ENCODE measurements at regions not wholly inside any gene's neighbourhood (a gene's known extent, or its start where the extent isn't known, plus 50 kb on each side); places are given as distances from the start of the nearest gene placed in this dataset.

DNA sequence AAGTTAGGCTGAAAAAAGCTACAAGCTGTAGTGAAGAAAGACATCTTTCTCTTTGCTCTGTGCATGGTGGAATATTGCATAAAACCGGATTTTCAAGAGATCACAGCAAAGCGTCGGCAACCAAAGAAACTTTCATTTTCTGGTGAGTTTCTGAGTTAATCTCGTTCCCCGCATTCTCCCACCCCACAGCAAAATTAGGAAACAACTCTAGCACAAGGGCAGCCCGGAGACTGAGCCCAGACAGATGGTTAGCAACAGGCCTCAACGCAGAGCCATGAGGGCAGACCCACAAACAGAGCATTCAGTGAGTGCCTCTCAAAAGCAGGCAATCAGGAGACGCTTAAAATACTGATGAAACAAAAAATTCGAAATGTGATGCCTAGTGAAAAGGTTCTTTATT is 396.1 kb upstream of the KLF6 start:
- H3K4me1 ChIP-seq, result peaks cover 0 to 17% (median 6%) of the 10 kb centered on the region in 6 donors
- H3K36me3 ChIP-seq, result no peaks in the 10 kb centered on the region
- no peaks in the 10 kb centered on the region for H3K27me3 ChIP-seq (replicated peaks in 1 of 7)
- H3K4me3 ChIP-seq, result no peak overlapping the region
- WGBS, 5 donors, result 84 to 95% (median 88%) methylated on average over 9 of the region's 9 CpGs
- peak overlapping the region in 2 of 8 donors; percentile 6 to 30 for H3K27ac ChIP-seq
- no peak for TF ChIP-seq POLR2A (IDR thresholded peaks at IDR 0.05)
- TF ChIP-seq POLR2AphosphoS5 (IDR thresholded peaks at IDR 0.05), result no peak
- TF ChIP-seq, protein P1, sequence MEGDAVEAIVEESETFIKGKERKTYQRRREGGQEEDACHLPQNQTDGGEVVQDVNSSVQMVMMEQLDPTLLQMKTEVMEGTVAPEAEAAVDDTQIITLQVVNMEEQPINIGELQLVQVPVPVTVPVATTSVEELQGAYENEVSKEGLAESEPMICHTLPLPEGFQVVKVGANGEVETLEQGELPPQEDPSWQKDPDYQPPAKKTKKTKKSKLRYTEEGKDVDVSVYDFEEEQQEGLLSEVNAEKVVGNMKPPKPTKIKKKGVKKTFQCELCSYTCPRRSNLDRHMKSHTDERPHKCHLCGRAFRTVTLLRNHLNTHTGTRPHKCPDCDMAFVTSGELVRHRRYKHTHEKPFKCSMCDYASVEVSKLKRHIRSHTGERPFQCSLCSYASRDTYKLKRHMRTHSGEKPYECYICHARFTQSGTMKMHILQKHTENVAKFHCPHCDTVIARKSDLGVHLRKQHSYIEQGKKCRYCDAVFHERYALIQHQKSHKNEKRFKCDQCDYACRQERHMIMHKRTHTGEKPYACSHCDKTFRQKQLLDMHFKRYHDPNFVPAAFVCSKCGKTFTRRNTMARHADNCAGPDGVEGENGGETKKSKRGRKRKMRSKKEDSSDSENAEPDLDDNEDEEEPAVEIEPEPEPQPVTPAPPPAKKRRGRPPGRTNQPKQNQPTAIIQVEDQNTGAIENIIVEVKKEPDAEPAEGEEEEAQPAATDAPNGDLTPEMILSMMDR (IDR thresholded peaks at IDR 0.05 in 8 of 11, conservative IDR thresholded peaks at IDR 0.05 in 3 of 11), result no peak
- intact Hi-C loops (cut with DNase I; ENCODE audit: low total_unique reads), result no loop called here
- H3K9me3 ChIP-seq, result no peaks in the 10 kb centered on the region
- no peak for DNase-seq

DNA sequence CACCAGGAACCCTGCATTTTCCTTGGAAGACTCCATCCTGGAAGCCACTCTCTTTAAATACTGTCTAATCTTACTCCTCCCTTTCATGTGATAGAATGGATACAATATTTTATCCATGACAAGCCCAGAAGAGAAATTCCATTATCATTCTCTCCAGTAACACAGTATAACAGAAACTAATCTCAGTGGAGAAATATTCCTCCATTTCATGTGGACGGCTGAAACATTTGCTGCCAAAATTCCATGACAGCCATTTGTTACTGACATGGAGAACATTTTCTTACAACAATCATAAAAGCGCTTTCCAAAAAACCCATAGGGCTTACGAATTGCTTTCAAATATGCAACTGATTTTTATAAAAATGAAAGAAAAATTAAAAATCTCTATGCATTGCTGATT is 392.8 kb upstream of the KLF6 start:
- 81 to 96% (median 87%) methylated on average over 3 of the region's 3 CpGs for WGBS, 5 donors
- peaks cover 0 to 24% (median 7%) of the 10 kb centered on the region in 6 donors for H3K4me1 ChIP-seq
- peaks cover 0 to 7% (median 0%) of the 10 kb centered on the region in 8 donors for H3K9me3 ChIP-seq
- H3K27me3 ChIP-seq (replicated peaks in 1 of 7), result no peaks in the 10 kb centered on the region
- no peak for DNase-seq
- no peak overlapping the region for H3K27ac ChIP-seq
- intact Hi-C loops (cut with DNase I; ENCODE audit: low total_unique reads), result no loop called here
- H3K36me3 ChIP-seq, result no peaks in the 10 kb centered on the region
- H3K4me3 ChIP-seq, result no peak overlapping the region
- no peak for TF ChIP-seq POLR2AphosphoS5 (IDR thresholded peaks at IDR 0.05)
- no peak for TF ChIP-seq POLR2A (IDR thresholded peaks at IDR 0.05)
- TF ChIP-seq, protein P1 (IDR thresholded peaks at IDR 0.05 in 8 of 11, conservative IDR thresholded peaks at IDR 0.05 in 3 of 11), result no peak

DNA sequence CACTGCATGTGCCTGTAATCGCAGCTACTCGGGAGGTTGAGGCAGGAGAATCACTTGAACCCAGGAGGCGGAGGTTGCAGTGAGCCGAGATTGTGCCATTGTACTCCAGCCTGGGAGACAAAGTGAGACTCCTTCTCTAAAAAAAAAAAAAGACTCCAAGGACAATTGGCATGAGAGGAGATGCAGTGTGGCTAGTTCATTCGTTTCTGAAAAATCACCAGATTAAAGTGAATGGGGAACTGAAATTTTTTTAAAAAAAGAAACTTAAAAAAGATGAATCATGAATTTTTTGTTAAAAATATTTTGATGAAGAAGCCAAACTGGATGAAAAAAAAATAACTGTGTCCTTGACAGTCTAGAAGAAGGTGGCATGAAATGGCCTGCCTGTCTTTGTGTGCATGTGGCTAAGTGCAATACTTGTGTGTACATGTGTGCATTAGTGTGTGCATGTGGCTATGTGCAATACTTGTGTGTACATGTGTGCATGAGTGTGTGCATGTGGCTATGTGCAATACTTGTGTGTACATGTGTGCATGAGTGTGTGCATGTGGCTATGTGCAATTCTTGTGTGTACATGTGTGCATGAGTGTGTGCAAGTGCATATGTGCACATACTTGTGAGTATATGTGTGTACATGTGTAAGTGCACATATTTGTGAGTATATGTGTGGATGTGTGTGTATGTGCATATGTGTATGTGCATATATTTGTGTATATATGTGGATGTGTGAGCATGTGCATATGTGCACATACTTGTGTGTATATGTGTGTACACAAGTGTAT is 391.7 kb upstream of the KLF6 start:
- Histone ChIP-seq H3K4me3 (no peak overlapping the region), H3K9me3 (peaks cover 0 to 14% (median 3%) of the 10 kb centered on the region in 8 donors), H3K4me1 (peaks cover 0 to 20% (median 6%) of the 10 kb centered on the region in 6 donors), H3K27me3 (replicated peaks in 1 of 7) (no peaks in the 10 kb centered on the region), H3K27ac (peak overlapping the region in 5 of 8 donors; percentile 18 to 63 (median 51)), H3K36me3 (no peaks in the 10 kb centered on the region)
- 63 to 79% (median 74%) methylated on average over 5 of the region's 5 CpGs for WGBS, 5 donors
- TF ChIP-seq POLR2AphosphoS5 (IDR thresholded peaks at IDR 0.05) (no peak), POLR2A (IDR thresholded peaks at IDR 0.05) (no peak)
- TF ChIP-seq, protein P1 (IDR thresholded peaks at IDR 0.05 in 8 of 11, conservative IDR thresholded peaks at IDR 0.05 in 3 of 11), result no peak
- intact Hi-C loops (cut with DNase I; ENCODE audit: low total_unique reads), result no loop called here
- DNase-seq, result no peak

DNA sequence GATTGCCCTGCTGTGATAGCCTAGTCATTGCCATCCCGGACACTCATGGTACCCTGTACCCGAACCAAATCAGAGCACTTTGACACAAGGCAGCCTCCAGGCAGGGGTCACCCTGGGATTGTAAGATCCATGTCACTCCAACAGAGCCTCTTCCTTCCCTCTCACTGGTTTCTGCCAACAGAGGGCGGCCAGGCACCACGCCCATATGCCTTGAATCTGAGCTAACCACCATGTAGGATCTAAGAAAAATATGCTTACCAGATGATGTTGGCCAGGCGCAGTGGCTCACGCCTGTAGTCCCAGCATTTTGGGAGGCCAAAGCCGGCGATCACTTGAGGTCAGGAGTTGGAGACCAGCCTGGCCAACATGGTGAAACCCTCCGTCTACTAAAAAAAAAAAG is 389.2 kb upstream of the KLF6 start:
- WGBS, 5 donors, result 90 to 94% (median 92%) methylated on average over 7 to 9 of the region's 9 CpGs
- DNase-seq, result no peak
- Histone ChIP-seq H3K27ac (no peak overlapping the region), H3K4me3 (no peak overlapping the region), H3K27me3 (replicated peaks in 1 of 7) (no peaks in the 10 kb centered on the region), H3K4me1 (peaks cover 0 to 15% (median 4%) of the 10 kb centered on the region in 6 donors), H3K36me3 (no peaks in the 10 kb centered on the region), H3K9me3 (peaks cover 0 to 14% (median 3%) of the 10 kb centered on the region in 8 donors)
- intact Hi-C loops (cut with DNase I; ENCODE audit: low total_unique reads), result no loop called here
- TF ChIP-seq, protein P1 (IDR thresholded peaks at IDR 0.05 in 8 of 11, conservative IDR thresholded peaks at IDR 0.05 in 3 of 11), result no peak
- TF ChIP-seq POLR2AphosphoS5 (IDR thresholded peaks at IDR 0.05) (no peak), POLR2A (IDR thresholded peaks at IDR 0.05) (no peak)
